Left lung (tissue), 4 donors: ENCODE measurements at regions not wholly inside any gene's neighbourhood (a gene's known extent, or its start where the extent isn't known, plus 50 kb on each side); places are given as distances from the start of the nearest gene placed in this dataset.

Experiments
- ATAC-seq: fragments of 200-7000 bp; cut with Tn5 transposase; one replicate; pipeline ENCODE4 v1.9.1; 2020; ENCODE audit warnings: moderate library complexity
- DNase-seq, 4 donors: peaks; one replicate each; pipeline ENCODE4 v3.0.0-alpha.2; 2013 to 2020
- H3K27ac ChIP-seq, 2 donors: fragments of 200-600 bp; sonication (generic) in 1 of 2; one replicate each; pipeline versions ENCODE4 v1.5.0 to v1.8.0; 2020 to 2021
- H3K27me3 ChIP-seq, 2 donors: fragments of 200-600 bp; sonication (generic) in 1 of 2; one replicate each; pipeline versions ENCODE4 v1.5.0 to v1.8.0; 2020 to 2021
- H3K36me3 ChIP-seq, 2 donors: fragments of 200-600 bp; sonication (generic) in 1 of 2; one replicate each; pipeline versions ENCODE4 v1.5.0 to v1.8.0; 2020 to 2021
- H3K4me1 ChIP-seq, 2 donors: fragments of 200-600 bp; one replicate each; pipeline ENCODE4 v1.8.0; 2021
- H3K4me3 ChIP-seq, 2 donors: fragments of 200-600 bp; sonication (generic) in 1 of 2; one replicate each; pipeline versions ENCODE4 v1.5.0 to v1.8.0; 2020 to 2021; ENCODE audit warnings: mild to moderate bottlenecking in 1 of 2
- H3K9me3 ChIP-seq, 2 donors: fragments of 200-600 bp; sonication (generic) in 1 of 2; one replicate each; pipeline versions ENCODE4 v1.5.0 to v1.8.0; 2020 to 2021
- intact Hi-C, 2 donors: fragments of 100-400 bp; cut with DNase I; formaldehyde crosslinking; loops; one replicate each; pipeline versions ENCODE4 v1.11.2 to v1.14.2; 2022
- TF ChIP-seq, protein P1 (sequence below), 2 donors: fragments of 200-600 bp; sonication (generic) in 1 of 2; IDR thresholded peaks; one replicate each; pipeline versions ENCODE4 v1.5.0 to v1.8.0; 2021; ENCODE audit warnings: antibody characterized with exemption in 2 of 2
- donor health status: DM: no; HTN: yes; CAD: no.
- donor health status: DM: no; HTN: no; CAD: no.

DNA sequence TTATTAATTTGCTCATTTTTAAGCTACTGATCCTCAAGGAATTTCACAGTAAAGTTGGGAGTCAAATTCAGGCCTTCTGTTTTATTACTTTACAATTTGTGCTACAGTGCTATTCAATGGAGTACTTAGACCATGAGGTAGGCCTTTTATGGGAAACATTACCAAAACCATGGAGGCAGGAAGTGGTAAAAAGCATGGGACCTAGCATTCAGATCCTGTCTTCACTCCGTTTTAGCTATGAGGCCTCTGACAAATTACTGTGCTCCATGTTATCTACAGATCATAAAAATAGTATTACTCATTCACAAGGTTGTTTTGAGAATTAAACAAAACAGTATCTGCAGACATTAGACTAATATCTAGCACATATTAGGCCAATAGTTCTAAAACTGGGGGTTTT, 140.6 kb upstream of the SLITRK3 start:
- Histone ChIP-seq H3K36me3 (no peaks in the 10 kb centered on the region), H3K4me1 (no peaks in the 10 kb centered on the region), H3K4me3 (no peak overlapping the region), H3K27me3 (no peaks in the 10 kb centered on the region), H3K27ac (no peak overlapping the region), H3K9me3 (no peaks in the 10 kb centered on the region)
- no peak for ATAC-seq
- TF ChIP-seq, protein P1, sequence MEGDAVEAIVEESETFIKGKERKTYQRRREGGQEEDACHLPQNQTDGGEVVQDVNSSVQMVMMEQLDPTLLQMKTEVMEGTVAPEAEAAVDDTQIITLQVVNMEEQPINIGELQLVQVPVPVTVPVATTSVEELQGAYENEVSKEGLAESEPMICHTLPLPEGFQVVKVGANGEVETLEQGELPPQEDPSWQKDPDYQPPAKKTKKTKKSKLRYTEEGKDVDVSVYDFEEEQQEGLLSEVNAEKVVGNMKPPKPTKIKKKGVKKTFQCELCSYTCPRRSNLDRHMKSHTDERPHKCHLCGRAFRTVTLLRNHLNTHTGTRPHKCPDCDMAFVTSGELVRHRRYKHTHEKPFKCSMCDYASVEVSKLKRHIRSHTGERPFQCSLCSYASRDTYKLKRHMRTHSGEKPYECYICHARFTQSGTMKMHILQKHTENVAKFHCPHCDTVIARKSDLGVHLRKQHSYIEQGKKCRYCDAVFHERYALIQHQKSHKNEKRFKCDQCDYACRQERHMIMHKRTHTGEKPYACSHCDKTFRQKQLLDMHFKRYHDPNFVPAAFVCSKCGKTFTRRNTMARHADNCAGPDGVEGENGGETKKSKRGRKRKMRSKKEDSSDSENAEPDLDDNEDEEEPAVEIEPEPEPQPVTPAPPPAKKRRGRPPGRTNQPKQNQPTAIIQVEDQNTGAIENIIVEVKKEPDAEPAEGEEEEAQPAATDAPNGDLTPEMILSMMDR (IDR thresholded peaks at IDR 0.05): no peak
- intact Hi-C loops: no loop called here
- no peak for DNase-seq
